ENCODE measurements at regions not wholly inside any gene's neighbourhood (a gene's known extent, or its start where the extent isn't known, plus 50 kb on each side); places are given as distances from the start of the nearest gene placed in this dataset.

DNA sequence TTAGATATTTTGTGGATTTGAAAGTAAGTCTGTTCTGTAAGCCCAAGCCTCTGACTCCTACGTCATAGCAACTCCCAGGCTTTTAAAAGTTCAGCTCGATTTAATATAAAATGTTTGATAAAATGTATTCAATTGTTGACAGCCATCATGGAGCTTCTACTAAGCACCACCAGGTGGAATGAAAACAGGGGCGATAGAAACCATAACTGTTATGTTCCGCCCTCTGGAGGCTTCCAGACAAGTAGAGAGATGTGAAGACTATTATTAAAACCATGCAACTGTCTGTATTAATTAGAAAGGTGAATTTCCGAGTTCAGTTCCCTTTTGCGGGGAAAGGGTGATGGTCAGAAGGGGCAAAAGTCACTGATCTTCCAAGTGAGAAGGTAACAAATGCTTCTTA is 292.2 kb downstream of the NR2F2 start:
- TF ChIP-seq POLR2A (IDR thresholded peaks at IDR 0.05): no peak
- TF ChIP-seq, protein P1, sequence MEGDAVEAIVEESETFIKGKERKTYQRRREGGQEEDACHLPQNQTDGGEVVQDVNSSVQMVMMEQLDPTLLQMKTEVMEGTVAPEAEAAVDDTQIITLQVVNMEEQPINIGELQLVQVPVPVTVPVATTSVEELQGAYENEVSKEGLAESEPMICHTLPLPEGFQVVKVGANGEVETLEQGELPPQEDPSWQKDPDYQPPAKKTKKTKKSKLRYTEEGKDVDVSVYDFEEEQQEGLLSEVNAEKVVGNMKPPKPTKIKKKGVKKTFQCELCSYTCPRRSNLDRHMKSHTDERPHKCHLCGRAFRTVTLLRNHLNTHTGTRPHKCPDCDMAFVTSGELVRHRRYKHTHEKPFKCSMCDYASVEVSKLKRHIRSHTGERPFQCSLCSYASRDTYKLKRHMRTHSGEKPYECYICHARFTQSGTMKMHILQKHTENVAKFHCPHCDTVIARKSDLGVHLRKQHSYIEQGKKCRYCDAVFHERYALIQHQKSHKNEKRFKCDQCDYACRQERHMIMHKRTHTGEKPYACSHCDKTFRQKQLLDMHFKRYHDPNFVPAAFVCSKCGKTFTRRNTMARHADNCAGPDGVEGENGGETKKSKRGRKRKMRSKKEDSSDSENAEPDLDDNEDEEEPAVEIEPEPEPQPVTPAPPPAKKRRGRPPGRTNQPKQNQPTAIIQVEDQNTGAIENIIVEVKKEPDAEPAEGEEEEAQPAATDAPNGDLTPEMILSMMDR (IDR thresholded peaks at IDR 0.05): no peak
